Testis (tissue), 2 donors: ENCODE measurements at regions not wholly inside any gene's neighbourhood (a gene's known extent, or its start where the extent isn't known, plus 50 kb on each side); places are given as distances from the start of the nearest gene placed in this dataset.
A peak's percentile ranks its signal among the peaks of the same experiment; 100 is the strongest.
"Not testable (repeated sequence)": the region's sequence is repeated elsewhere in the genome, so short reads cannot be mapped to it uniquely, and the experiment has no call there.

Experiments used
- DNase-seq: peaks from one replicate; pipeline ENCODE4 v3.0.0-alpha.2; 2019
- H3K27ac ChIP-seq, 2 donors: fragments of 200-600 bp; sonication (generic); one replicate each; pipeline ENCODE4 v1.5.1; 2019
- H3K27me3 ChIP-seq: fragments of 200-600 bp; sonication (generic); one replicate; pipeline ENCODE4 v1.5.1; 2019
- H3K36me3 ChIP-seq: fragments of 200-600 bp; sonication (generic); one replicate; pipeline ENCODE4 v1.5.1; 2017; ENCODE audit warnings: low read depth; ENCODE audit errors: missing control alignments
- H3K4me1 ChIP-seq: fragments of 200-600 bp; sonication (generic); one replicate; pipeline ENCODE4 v1.5.1; 2019
- H3K4me3 ChIP-seq, 2 donors: fragments of 200-600 bp; sonication (generic); one replicate each; pipeline ENCODE4 v1.5.1; 2017 to 2019
- H3K9me3 ChIP-seq: fragments of 200-600 bp; sonication (generic); one replicate; pipeline ENCODE4 v1.5.1; 2017
- CTCF ChIP-seq, 3 experiments: fragments of 450-650 bp in 2 of 3; fragments of 200-600 bp in 1 of 3; sonication (generic) in 1 of 3; IDR thresholded peaks; one replicate each; pipeline ENCODE4 v1.5.1; 2016 to 2019; ENCODE audit warnings: antibody characterized with exemption in 3 of 3, mild to moderate bottlenecking in 2 of 3, moderate library complexity in 1 of 3
- POLR2A ChIP-seq: fragments of 450-650 bp; IDR thresholded peaks from one replicate; pipeline ENCODE4 v1.6.1; 2017; ENCODE audit warnings: antibody characterized with exemption, mild to moderate bottlenecking, moderate library complexity
- WGBS, 2 donors: methylation state at CpG; one replicate each; pipeline ENCODE4 v1.1.5; 2018; 5-methylcytosine and 5-hydroxymethylcytosine counted together
- intact Hi-C: fragments of 100-400 bp; cut with DNase I; formaldehyde crosslinking; loops from one replicate; pipeline ENCODE4 v1.15.1; 2023; ENCODE audit warnings: low total_unique reads

GRCh38 chr16:34743115-34743514, 1283.7 kb downstream of the TP53TG3F start:
- no peaks in the 10 kb centered on the region for H3K9me3 ChIP-seq
- DNase-seq: no peak
- no peaks in the 10 kb centered on the region for H3K27me3 ChIP-seq
- TF ChIP-seq POLR2A (no peak), CTCF (IDR thresholded peaks at IDR 0.05) (no peak)
- no peaks in the 10 kb centered on the region for H3K36me3 ChIP-seq
- WGBS, 2 donors: 65 to 67% methylated on average over 15 of the region's 15 CpGs
- no peaks in the 10 kb centered on the region for H3K4me1 ChIP-seq
- intact Hi-C loops: no loop called here
- no peak overlapping the region for H3K27ac ChIP-seq
- H3K4me3 ChIP-seq: no peak overlapping the region

GRCh38 chr16:34758835-34759234, 1299.4 kb downstream of the TP53TG3F start:
- no peak for DNase-seq
- H3K4me1 ChIP-seq: no peaks in the 10 kb centered on the region
- H3K27me3 ChIP-seq: no peaks in the 10 kb centered on the region
- intact Hi-C loops: no loop called here
- no peak overlapping the region for H3K27ac ChIP-seq
- WGBS, 2 donors: 59 to 71% methylated on average over 13 of the region's 13 CpGs
- H3K9me3 ChIP-seq: no peaks in the 10 kb centered on the region
- no peak for TF ChIP-seq CTCF (IDR thresholded peaks at IDR 0.05)
- TF ChIP-seq POLR2A: no peak
- no peaks in the 10 kb centered on the region for H3K36me3 ChIP-seq
- no peak overlapping the region for H3K4me3 ChIP-seq

GRCh38 chr16:34791835-34792234, 1332.4 kb downstream of the TP53TG3F start:
- H3K9me3 ChIP-seq, DNase-seq, H3K4me1 ChIP-seq, H3K4me3 ChIP-seq, H3K36me3 ChIP-seq, H3K27ac ChIP-seq, H3K27me3 ChIP-seq, intact Hi-C loops: not testable (repeated sequence)
- 13 to 19% methylated on average over 2 of the region's 2 CpGs for WGBS, 2 donors

GRCh38 chr16:34801875-34802274, 1342.5 kb downstream of the TP53TG3F start:
- H3K27ac ChIP-seq: no peak overlapping the region
- no peaks in the 10 kb centered on the region for H3K9me3 ChIP-seq
- intact Hi-C loops: no loop called here
- DNase-seq: no peak
- TF ChIP-seq CTCF (IDR thresholded peaks at IDR 0.05): no peak
- H3K27me3 ChIP-seq: no peaks in the 10 kb centered on the region
- no peaks in the 10 kb centered on the region for H3K4me1 ChIP-seq
- 39 to 44% methylated on average over 47 of the region's 47 CpGs for WGBS, 2 donors
- H3K4me3 ChIP-seq: peak overlapping the region in 1 of 2 donors; percentile 55
- H3K36me3 ChIP-seq: no peaks in the 10 kb centered on the region

- Histone ChIP-seq H3K4me3 (peak overlapping the region; percentile 24 to 55), H3K27ac (no peak overlapping the region), H3K27me3 (no peaks in the 10 kb centered on the region), H3K4me1 (no peaks in the 10 kb centered on the region), H3K36me3 (no peaks in the 10 kb centered on the region), H3K9me3 (no peaks in the 10 kb centered on the region)
- no peak for TF ChIP-seq CTCF (IDR thresholded peaks at IDR 0.05)
- no peak for TF ChIP-seq POLR2A
- 40 to 43% methylated on average over 19 to 51 of the region's 55 CpGs for WGBS, 2 donors
- intact Hi-C loops: no loop called here
- no peak for DNase-seq
Observed at GRCh38 chr16:34802396-34802795, 1343.0 kb downstream of the TP53TG3F start.
